SK-N-SH (cell line): ENCODE measurements at regions not wholly inside any gene's neighbourhood (a gene's known extent, or its start where the extent isn't known, plus 50 kb on each side); places are given as distances from the start of the nearest gene placed in this dataset.
"Not testable (repeated sequence)": the region's sequence is repeated elsewhere in the genome, so short reads cannot be mapped to it uniquely, and the experiment has no call there.

Source experiments
- CHD2 ChIP-seq: fragments of 150-350 bp; IDR thresholded peaks from 2 replicates; pipeline ENCODE4 v1.6.1; 2018; ENCODE audit warnings: low read length; ENCODE audit not compliant: partially characterized antibody
- CTCF ChIP-seq: fragments of 200-600 bp; sonication (generic); IDR thresholded peaks from 2 replicates; pipeline ENCODE4 v1.6.1; 2017; ENCODE audit warnings: antibody characterized with exemption, mild to moderate bottlenecking, moderate library complexity
- EP300 ChIP-seq, 2 experiments: IDR thresholded peaks; 2 replicates each; pipeline versions ENCODE4 v1.4.0 to v1.6.1; 2012; ENCODE audit warnings: borderline replicate concordance in 1 of 2, low read depth in 1 of 2, low read length in 1 of 2
- EZH2phosphoT487 ChIP-seq: fragments of 200-600 bp; sonication (generic); IDR thresholded peaks from 2 replicates; pipeline ENCODE4 v1.6.1; 2017; ENCODE audit warnings: low read depth, mixed run types, mild to moderate bottlenecking, antibody characterized with exemption, moderate library complexity, borderline replicate concordance
- FOSL2 ChIP-seq: IDR thresholded peaks from 2 replicates; pipeline ENCODE4 v1.4.0; 2012; ENCODE audit warnings: low read depth, mild to moderate bottlenecking, moderate library complexity, borderline replicate concordance
- GABPA ChIP-seq: IDR thresholded peaks from 2 replicates; pipeline ENCODE4 v1.4.0; 2012; ENCODE audit warnings: low read depth, mild to moderate bottlenecking
- MXI1 ChIP-seq: IDR thresholded peaks from 2 replicates; pipeline ENCODE4 v1.6.1; 2012; ENCODE audit warnings: mild to moderate bottlenecking, low read depth, low read length, improper control_type of control experiment
- POLR2AphosphoS5 ChIP-seq: IDR thresholded peaks from 2 replicates; pipeline ENCODE4 v1.6.1; 2012; ENCODE audit warnings: low read depth, low read length
- RXRA ChIP-seq: IDR thresholded peaks from 2 replicates; pipeline ENCODE4 v1.4.0; 2012; ENCODE audit warnings: low read depth, mild to moderate bottlenecking, borderline replicate concordance
- SMC3 ChIP-seq: IDR thresholded peaks from 2 replicates; pipeline ENCODE4 v1.6.1; 2012; ENCODE audit warnings: low read depth, low read length, improper control_type of control experiment
- TF ChIP-seq, protein P1 (sequence below): IDR thresholded peaks from 2 replicates; pipeline ENCODE4 v1.4.0; 2012; ENCODE audit warnings: low read depth, borderline replicate concordance
- TF ChIP-seq, protein P2 (sequence below): fragments of 150-350 bp; IDR thresholded peaks from 2 replicates; pipeline ENCODE4 v1.6.1; 2016; ENCODE audit warnings: mild to moderate bottlenecking, low read depth, low read length

- TF ChIP-seq CHD2; CTCF; GABPA; EZH2phosphoT487; SMC3; EP300 (IDR thresholded peaks at IDR 0.05; ENCODE audit: borderline replicate concordance in 1 of 2, low read depth in 1 of 2, low read length in 1 of 2); RXRA; POLR2AphosphoS5; MXI1; FOSL2: not testable (repeated sequence)
- TF ChIP-seq, protein P1, sequence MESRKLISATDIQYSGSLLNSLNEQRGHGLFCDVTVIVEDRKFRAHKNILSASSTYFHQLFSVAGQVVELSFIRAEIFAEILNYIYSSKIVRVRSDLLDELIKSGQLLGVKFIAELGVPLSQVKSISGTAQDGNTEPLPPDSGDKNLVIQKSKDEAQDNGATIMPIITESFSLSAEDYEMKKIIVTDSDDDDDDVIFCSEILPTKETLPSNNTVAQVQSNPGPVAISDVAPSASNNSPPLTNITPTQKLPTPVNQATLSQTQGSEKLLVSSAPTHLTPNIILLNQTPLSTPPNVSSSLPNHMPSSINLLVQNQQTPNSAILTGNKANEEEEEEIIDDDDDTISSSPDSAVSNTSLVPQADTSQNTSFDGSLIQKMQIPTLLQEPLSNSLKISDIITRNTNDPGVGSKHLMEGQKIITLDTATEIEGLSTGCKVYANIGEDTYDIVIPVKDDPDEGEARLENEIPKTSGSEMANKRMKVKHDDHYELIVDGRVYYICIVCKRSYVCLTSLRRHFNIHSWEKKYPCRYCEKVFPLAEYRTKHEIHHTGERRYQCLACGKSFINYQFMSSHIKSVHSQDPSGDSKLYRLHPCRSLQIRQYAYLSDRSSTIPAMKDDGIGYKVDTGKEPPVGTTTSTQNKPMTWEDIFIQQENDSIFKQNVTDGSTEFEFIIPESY: not testable (repeated sequence)
- TF ChIP-seq, protein P2, sequence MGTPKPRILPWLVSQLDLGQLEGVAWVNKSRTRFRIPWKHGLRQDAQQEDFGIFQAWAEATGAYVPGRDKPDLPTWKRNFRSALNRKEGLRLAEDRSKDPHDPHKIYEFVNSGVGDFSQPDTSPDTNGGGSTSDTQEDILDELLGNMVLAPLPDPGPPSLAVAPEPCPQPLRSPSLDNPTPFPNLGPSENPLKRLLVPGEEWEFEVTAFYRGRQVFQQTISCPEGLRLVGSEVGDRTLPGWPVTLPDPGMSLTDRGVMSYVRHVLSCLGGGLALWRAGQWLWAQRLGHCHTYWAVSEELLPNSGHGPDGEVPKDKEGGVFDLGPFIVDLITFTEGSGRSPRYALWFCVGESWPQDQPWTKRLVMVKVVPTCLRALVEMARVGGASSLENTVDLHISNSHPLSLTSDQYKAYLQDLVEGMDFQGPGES: not testable (repeated sequence)
These were observed 2397.5 kb downstream of the EPHA3 start for GRCh38 chr3:91504874-91505273.
